ENCODE measurements at regions not wholly inside any gene's neighbourhood (a gene's known extent, or its start where the extent isn't known, plus 50 kb on each side); places are given as distances from the start of the nearest gene placed in this dataset.
A peak's percentile ranks its signal among the peaks of the same experiment; 100 is the strongest.
"Not testable (repeated sequence)": the region's sequence is repeated elsewhere in the genome, so short reads cannot be mapped to it uniquely, and the experiment has no call there.

DNA sequence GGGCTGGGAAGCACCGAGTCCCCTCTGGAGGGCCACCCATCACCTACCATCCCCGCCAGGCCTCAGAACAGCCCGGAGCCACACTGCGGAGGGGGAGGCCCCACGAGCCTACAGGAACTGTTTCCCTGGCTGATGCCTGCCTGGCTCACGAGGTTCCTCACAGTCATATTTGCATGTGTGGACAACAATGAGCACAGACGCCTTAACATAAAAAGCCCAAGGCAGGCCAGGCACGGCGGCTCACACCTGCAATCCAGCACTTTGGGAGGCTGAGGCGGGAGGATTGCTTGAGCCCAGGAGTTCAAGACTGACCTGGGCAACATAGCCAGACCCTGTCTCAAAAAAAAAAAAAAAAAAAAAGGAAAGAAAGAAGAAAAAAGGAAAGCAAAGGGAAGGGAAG lies 125.9 kb downstream of the FAM53A start:
- no peak for DNase-seq

DNA sequence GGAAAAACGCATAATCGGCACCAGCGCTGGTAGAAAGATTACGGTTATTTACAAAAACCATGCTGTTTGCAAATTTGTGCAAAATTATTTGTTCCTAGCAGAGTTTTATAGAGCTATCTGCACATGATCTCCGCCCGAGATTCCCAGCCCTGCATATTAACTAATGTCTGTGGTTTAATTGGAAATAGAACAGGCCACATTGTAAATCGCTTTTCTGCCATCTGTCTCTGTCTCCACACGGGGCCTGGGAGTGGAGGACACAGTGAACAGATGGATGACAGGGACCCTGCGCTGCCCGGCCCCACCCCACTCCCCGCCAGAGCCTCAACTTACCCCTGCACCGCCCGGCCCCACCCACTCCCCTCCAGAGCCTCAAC lies 126.9 kb downstream of the FAM53A start:
- peak; percentile 26 for DNase-seq

DNA sequence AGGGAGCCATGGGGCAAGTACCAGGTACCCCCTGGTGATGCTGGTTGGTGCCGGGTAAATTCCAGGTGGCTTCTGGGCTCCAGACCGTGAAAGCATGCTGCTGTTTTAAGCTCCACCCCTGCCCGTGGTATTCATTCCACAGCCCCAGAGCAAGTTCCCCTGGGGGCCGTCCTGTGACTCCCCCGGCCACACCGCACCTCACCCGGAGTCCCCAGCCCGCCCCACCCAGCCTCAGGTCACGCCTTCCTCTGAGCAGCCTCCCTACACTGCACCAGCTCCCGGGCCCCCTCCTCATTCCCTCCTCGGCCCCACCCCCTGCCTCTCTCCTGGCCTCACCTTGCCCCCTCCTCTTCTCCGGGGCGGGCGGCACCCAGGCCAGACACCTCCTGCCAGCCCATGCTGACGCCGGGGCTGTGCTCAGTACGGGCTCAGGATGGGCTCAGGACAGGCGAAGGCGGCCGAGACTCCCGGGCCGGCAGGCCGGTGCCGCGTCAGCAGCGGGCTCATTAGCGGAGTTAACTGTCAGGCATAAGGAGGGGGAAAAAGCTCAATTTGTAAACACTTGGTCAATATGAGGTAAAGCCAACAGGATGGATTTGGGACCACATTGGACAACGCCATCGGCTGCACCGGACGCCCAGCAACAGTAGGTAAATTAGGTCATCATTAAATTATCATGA lies 127.4 kb downstream of the FAM53A start:
- no peak for DNase-seq

DNA sequence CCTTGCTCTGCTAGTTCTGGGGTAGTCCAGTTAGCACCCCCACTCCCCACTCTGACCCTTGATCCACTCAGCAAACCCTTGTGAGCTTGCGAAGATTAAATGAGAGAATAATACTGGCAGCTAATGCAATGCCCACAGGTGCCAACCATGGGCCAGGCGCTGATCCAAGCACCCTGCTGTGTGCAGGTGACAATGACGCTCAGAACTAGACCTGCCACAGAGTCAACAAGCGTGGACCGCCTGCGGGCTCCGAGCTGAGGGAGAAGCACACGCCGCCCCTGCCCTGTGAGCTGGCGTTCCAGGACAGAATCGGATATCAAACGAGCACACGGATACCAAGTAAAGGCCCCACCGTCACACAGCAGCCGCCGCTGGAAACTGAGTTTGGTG lies 129.2 kb downstream of the FAM53A start:
- no peak for DNase-seq

DNA sequence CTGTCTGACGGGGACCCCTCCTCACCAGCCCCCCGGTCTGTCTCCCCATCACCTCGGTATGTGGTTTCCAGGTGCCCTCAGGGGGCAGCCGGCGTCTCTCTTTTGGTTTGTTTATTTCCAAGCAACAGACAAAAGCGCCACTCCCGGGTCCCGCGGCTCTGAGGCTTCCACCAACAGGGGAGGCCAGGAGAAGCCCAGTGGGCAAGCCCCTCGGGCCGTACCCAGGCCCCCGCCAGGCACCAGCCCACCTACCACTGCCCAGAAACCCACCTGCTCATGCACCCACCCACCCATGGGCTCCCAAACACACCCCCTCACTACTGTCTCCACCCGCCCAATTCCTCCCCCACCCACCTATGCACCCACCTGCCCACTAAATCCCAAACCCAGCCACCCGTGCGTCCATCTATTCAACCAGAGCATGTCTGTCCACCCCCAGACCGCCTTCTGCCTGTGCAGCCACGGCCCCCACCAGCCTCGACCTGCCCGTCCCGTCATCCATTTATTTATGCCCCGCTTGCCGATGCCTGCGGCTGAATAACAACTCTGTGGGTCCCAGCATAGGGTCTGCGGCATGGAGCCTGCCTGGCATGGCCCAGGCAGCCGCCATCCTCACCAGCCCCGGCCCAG lies 129.8 kb downstream of the FAM53A start:
- no peak for DNase-seq

DNA sequence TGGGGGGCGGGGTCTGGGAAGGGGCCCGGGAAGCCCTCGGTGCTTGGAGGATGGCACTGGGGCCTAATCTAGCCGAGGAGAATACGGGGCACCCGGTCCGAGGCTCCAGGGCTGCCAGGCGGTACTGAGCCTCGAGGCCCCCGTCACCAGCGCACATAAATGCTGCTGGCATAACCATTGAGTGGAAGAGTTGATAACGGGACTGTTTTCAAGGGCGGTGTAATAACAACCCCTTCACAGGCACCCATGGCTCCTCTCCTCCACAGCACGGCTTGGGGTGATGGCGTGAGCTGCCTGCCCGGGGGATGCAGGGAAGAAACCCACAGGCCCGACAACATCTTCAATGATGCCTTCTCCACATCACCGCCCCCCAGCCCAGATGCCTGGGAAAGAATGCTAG lies 130.7 kb downstream of the FAM53A start:
- no peak for DNase-seq

DNA sequence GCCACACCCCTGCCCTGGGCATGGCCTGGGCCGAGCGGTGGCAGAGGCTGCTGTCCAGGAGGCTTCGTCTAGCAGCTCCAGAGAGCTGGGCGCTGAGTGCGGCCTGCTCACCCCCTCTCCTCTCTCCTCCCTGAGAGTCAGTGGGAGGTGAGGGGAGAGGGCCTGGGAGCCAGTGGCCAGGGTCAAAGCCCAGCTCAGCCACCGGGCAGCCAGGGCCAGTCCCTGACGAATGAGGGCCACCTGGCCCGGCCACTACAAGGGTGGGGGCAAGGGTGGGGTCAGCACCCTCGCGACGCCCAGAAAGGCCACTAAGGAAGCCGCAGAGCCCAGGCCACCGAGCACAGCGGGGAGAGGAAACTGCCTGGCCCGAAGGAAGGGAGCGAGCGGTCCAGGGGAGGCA lies 131.7 kb downstream of the FAM53A start:
- no peak for DNase-seq

DNA sequence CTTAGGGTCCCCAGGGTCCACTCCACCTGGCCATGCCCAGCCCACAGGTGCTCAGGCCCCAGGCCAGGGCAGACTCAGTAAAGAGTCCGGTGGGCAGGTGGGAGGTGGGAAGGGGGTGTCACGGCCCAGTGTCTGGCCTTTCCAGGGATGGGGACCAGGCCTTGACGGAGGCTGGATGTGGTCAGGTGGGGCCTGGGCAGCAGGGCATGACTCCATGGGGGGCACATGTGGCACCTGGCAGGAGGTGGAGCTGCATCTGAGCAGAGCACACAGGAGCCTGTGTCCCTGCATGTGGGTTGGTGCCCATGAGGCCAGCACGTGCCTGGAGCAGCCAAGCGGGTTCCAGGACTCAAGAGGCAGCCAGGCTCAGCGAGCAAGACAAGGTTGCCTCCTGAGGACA lies 132.9 kb downstream of the FAM53A start:
- no peak for DNase-seq

DNA sequence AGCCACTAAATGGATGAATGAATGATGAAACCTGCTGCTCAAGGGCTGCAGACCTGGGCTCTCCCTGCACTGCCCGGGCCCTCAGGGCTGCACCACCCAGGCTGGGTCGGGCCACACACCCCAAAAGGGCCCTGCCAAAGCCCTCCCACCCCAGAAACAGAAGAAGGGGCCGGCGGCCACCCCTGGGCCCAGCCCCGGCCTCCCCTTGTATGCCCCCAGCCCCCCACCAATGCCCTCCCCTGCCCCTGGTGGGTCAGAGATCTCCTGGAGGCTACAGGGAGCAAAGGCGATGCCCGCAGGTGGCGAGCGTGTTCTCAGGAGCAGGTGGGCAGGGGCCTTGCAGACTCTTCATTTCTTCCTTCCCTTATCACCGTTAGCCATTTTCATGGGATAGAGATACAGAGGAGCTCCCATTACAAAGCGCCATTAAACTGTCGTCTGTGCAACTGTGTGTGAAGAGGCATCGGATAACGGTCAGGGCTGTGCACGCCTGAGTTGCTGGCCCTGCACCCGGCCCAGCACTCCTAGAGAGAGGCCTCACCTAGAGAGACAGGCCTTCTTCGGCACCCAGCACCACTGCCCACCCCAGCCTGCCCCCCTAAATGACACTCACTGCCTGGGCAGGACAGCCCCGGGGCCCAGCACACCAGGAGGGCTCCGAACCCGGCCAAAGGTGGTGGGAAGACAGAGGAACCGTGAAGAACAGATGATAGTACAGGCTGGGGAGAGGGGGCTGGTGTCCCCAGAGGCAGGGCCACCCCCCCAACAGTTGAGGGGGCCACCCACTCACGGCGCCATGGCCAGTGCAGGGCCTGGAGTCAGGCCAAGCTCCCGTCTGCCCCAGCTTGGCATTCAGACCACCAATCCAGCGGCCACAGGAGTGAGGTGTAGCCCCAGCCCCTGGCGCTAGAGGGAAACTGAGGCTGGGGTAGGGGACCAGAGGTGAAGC lies 133.7 kb downstream of the FAM53A start:
- no peak for DNase-seq

DNA sequence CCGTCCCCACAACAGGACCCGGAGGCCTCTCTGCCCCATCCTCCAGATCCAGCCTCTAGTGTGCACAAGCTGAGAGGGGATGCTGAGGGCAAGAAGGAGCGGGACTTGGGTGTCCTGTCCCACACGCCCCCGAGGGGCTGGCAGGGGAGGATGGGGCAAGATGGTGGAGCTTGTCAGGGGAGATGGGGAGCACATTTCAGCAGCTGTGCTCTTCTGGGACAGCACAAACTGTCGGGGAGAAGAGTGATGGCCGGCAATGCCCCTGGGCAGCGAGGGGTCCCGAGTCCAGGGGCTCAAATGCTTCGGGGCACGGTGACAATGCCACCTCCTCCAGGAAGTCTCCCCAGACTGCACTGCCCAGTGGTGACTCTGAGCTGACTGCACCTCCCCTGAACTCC lies 134.5 kb downstream of the FAM53A start:
- DNase-seq = no peak

DNA sequence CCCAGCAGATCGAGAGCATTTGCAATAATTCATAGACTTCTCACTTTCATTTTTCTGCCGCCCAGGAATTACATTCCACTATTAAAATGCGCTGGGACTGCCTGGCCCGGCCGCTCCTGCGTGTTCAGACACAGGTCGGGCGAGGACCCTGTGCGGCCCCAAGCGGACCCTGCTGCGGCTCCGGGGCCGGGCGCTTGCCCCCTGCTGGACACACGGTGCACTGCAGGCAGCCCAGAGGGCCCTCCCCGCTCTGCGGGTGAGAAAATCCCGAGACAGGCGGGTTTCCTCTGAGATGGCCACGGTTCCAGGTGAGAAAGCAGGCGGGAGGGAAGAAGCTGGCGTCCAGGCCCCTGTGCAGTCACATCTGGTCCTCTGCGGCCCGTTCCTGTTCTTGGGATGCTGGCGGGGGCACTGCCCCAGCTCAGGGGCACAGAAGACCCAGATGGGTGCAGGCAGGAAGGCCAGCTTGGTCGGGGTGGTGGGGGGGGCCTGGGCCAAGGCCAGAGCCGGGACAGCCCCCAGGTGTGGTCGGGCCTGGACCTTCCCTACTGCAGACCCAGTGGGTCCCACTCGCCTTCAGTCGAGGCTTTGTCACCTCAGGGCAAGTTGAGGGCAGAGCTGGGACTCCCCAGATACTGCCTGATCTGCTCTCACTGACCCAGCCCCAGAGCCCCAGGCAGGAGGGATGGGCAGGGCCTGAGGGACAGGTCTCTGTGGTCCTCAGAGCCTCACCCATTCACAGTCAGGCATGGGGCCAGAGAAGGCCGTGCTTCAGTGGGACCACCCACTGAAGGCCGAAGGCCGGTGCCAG lies 135.1 kb downstream of the FAM53A start:
- not testable (repeated sequence) for DNase-seq

DNA sequence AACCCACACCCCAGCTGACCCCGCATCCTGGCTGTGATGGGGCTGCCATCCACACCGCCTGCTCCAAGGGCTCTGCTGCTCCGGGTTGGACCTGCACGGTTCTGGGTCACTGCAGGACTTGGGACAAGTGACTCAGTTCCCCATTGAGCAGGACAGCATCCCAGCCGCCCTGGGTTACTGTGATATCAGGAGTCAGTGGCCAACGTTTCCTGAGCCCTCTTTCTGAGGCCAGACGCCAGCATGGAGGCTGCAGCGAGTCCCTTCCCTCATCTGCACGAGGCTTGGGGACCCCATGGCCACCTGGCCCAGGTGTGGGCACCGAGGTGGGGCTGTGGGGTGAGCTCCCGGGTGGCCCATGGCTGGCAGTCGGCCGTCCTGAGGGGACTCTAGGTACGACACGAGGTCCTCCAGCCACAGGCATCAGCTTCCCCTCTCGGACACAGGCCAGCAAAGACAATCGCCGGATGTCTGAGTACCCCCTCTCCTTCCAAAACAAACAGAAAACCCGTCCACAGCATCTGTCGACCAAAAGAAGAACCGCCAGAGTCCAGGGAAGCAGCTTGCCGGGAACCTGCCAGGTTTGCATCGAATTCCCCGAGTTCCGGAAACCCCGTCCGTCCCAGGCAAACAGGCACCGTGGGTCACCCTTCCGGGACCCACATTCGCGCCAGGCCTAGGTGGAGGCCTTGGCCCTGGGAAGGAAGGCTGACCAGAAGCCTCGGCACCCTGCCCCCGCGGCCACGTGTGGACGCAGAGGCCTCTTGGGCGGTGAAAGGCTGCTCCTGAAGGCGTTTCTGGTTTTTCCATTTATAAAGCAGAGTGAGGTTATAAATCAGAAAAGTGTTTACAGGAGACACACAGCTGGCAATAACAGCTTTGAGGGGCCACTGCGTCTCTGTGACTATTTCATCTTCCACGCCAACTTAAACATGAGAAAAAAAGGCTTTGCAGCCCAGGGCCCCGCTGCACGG lies 136.0 kb downstream of the FAM53A start:
- no peak for DNase-seq

DNA sequence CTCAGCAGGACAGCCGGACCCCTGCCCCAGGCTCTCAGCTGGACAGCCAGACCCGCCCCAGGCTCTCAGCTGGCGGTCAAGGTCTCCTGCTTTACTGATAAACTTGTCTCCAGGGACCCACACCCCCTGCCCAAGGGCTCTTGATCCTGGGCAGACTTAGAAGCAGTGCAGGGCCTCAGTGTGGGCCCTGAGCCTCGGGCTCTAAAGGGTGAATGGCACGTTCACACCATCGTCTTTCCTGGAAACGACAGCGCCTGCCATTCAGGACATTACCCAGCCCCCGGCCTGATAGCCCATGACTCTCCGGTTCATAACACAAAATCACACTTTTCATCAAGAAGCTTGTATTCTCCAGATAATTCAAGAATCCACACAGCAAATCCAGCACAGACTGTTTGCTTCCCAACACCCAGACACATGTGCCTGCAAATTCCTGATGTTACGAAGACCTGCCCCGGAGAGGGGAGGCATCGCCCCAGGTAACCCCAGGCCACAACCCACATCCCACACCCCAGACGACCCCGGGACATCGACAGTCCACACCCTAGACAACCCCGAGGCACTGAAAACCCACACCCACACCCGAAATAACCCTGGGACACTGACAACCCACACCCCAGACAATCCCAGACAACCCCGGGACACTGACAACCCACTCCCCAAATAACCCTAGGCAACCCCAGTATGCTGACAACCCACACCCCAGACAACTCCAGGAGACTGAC lies 136.8 kb downstream of the FAM53A start:
- DNase-seq = no peak

DNA sequence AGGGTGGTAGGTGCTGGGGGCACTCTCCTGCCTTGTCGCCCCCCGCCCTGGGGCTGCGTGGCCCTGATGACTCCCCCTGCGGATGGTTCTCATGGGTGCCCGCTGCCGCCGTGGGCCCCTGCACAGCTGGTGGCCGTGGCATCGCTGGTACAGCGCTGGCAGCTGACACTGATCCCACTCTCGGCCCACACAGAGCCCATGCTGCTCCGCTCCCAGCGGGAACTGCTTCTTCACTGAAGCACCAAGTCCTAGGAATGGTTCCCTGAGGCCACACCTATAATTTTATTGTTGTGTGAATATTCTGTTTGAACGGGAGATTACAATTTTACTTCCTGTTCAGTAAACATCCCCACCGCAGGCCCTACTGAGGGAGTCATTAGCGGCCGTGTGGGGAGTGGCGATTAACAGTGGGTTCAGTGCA lies 138.6 kb upstream of the NKX1-1 start:
- DNase-seq = no peak

DNA sequence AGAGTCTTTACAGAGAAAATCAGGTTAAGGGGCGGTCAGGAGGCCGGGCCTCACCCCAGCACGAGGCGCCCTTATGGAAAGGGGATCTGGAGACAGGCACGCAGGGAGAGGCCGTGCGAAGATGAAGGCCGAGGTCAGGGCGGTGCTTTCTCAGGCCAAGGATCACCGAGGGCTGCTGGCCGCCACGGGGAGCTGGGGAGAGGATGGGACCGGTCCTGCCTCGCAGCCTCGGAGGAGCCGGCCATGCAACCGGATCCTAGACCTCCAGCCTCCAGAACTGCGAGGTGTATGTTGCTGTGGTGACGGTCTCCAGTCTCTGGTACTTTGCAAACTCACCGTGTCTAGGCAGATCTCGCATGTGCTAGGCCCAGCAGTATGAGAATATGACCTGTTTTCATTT lies 138.2 kb upstream of the NKX1-1 start:
- not testable (repeated sequence) for DNase-seq

DNA sequence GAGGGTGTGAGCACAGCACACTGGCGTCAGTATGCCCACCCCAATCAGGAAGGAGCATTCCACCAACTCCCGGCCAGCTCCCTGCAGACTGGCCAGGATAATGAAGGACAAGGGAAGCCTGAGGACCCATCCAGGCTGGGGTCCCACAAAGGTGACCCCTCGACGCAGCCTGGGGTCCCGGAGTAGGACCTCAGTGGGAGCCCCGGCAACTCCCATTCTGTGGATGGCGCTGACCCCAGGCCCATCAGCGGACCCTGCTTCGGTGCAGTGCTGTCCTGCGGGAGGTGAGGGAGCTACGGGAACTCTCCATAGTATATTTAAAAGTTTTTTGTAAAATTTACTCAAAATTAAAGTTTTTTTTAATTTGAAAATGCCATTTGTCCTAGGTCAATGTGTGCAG lies 137.7 kb upstream of the NKX1-1 start:
- no peak for DNase-seq

DNA sequence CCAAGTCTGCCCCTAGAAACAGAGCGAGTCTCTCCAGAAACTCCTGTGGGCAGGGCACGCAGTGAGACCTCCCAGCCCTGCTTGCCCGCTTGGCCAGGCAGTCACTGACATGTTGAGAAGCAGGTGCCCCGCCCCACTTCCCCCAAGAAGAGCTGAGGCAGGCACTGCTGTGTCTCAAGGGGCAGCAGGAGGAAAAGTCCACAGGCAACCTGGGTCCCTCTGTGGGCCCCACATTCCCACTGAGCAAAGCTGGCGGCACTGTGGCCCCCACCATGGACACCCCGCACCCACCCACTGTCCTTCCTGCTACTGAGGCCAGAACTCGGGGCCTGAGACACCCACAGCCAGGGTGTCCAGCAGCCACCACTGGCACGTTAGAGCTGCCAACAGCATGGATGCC lies 137.3 kb upstream of the NKX1-1 start:
- DNase-seq = no peak

DNA sequence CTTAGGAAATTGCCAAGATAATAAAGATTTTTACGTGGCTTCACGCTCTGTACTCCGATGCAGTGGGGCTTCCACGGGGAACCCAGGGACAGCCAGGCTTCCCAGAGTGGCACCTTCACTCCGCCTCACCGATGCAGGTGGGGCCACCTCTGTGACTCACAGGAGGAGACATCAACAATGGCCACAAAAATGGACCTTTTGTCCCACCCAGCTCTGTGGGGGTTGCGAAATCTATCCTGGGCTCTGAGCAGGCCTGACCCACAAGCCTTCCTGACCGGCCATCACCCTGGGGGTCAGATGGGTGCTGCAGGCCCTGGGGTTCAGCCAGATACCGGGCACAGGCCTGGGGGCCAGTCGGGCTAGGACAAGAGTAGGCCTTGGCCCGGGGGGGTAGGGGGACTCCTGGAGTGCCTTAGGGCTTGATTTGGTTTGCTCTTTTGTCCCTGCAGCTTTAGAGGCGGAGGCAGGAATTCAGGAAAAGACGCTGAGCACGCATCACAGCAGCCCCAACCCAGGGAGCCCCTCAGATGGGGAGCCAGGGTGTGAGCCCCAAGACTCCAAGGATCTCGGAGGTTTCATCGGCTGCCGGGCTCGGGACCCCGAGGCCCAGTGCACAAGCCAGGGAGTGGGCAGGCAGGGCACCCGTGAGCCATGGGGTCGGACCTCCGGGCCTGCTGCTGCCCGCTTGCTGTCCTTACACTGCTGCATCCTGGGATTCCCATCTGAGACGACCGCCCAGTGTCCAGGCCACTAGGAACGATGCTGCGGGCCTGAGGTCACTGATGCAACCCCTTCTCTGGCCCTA lies 136.5 kb upstream of the NKX1-1 start:
- no peak for DNase-seq

DNA sequence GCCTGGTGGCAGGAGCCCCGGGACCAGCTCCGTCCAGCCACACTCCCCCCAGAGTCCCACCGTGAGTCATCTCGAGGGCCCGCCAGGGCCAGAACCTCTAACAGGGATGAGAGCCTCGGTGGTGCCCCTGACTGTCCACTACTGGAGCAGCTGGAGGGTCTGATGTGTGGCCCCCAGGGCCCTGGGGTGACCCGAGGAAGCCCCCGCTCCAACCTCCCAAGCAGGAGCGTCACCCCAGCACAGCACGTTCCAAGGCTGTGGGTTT lies 135.9 kb upstream of the NKX1-1 start:
- DNase-seq = no peak

DNA sequence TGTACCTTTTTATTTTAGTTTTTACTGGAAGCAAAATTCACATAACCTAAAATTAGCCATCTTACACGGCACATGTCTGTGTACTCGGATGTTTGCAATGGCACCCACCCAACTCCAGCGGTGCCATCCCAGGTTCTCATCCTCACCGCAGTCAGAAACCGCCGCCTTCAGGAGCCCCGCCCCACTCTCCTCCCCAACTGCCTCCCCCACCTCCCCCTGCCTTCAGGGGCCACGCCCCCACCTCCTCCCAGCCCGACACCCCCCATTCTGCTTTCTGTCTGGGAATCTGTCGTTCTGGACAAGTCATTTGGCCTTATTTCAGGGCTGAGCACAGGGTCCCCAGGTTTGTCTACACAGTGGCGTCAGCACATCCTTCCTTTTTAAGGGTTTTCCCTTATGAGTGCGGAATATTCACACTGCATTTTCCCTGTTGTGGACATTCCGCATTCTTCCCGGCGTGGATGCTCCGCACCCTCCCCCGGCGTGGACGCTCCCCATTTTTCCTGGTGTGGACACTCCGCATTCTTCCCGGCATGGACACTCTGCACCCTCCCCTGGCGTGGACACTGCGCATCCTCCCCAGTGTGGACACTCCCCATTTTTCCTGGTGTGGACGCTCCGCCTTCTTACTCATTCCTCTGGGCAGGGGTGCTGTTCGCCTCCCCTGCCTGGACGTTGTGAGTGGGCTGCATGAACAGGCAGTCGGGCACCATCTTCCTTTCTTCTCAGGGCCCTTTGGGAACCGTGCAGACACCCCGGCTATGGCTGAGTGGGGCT lies 135.4 kb upstream of the NKX1-1 start:
- no peak for DNase-seq

All from NCI-H1694 (cell line).